H4 (cell line): ENCODE measurements at regions not wholly inside any gene's neighbourhood (a gene's known extent, or its start where the extent isn't known, plus 50 kb on each side); places are given as distances from the start of the nearest gene placed in this dataset.

ENCODE experiments used
- DNase-seq: peaks from one replicate; pipeline ENCODE4 v3.0.0-alpha.2; 2015; ENCODE audit warnings: low spot score

GRCh38 chr4:32226204-32226603 lies 1506.0 kb downstream of the PCDH7 start:
- DNase-seq: peak; percentile 49

GRCh38 chr4:32226733-32227132 lies 1506.6 kb downstream of the PCDH7 start:
- DNase-seq: no peak

GRCh38 chr4:32243926-32244325 lies 1523.8 kb downstream of the PCDH7 start:
- no peak for DNase-seq

GRCh38 chr4:32249040-32249439 lies 1528.9 kb downstream of the PCDH7 start:
- no peak for DNase-seq

- DNase-seq: no peak
These were observed 1531.0 kb downstream of the PCDH7 start for GRCh38 chr4:32251126-32251525.

GRCh38 chr4:32251926-32252325 lies 1531.8 kb downstream of the PCDH7 start:
- no peak for DNase-seq

GRCh38 chr4:32254216-32254615 lies 1534.0 kb downstream of the PCDH7 start:
- no peak for DNase-seq

- DNase-seq: no peak
These were observed 1538.8 kb downstream of the PCDH7 start for GRCh38 chr4:32258986-32259385.

GRCh38 chr4:32261196-32261595 lies 1541.0 kb downstream of the PCDH7 start:
- no peak for DNase-seq

GRCh38 chr4:32268863-32269262 lies 1548.7 kb downstream of the PCDH7 start:
- DNase-seq: peak; percentile 20

- no peak for DNase-seq
These were observed 1569.9 kb downstream of the PCDH7 start for GRCh38 chr4:32290102-32290501.

- DNase-seq: no peak
These were observed 1598.8 kb downstream of the PCDH7 start for GRCh38 chr4:32318926-32319325.

GRCh38 chr4:32321421-32321820 lies 1601.3 kb downstream of the PCDH7 start:
- no peak for DNase-seq

GRCh38 chr4:32334759-32335158 lies 1614.6 kb downstream of the PCDH7 start:
- DNase-seq: no peak

- no peak for DNase-seq
These were observed 1617.2 kb downstream of the PCDH7 start for GRCh38 chr4:32337403-32337802.

- no peak for DNase-seq
These were observed 1620.4 kb downstream of the PCDH7 start for GRCh38 chr4:32340591-32340990.

GRCh38 chr4:32341342-32341741 lies 1621.2 kb downstream of the PCDH7 start:
- no peak for DNase-seq

GRCh38 chr4:32342054-32342453 lies 1621.9 kb downstream of the PCDH7 start:
- DNase-seq: no peak

GRCh38 chr4:32349026-32349425 lies 1628.9 kb downstream of the PCDH7 start:
- no peak for DNase-seq

GRCh38 chr4:32374206-32374605 lies 1654.0 kb downstream of the PCDH7 start:
- DNase-seq: no peak

- no peak for DNase-seq
These were observed 1673.6 kb downstream of the PCDH7 start for GRCh38 chr4:32393806-32394205.

- DNase-seq: no peak
These were observed 1674.1 kb downstream of the PCDH7 start for GRCh38 chr4:32394255-32394654.

- no peak for DNase-seq
These were observed 1676.4 kb downstream of the PCDH7 start for GRCh38 chr4:32396507-32397070.

- DNase-seq: no peak
These were observed 1680.7 kb downstream of the PCDH7 start for GRCh38 chr4:32400870-32401269.
